HUDEP-2 (cell line): ENCODE measurements at regions not wholly inside any gene's neighbourhood (a gene's known extent, or its start where the extent isn't known, plus 50 kb on each side); places are given as distances from the start of the nearest gene placed in this dataset.
A peak's percentile ranks its signal among the peaks of the same experiment; 100 is the strongest.
"Not testable (repeated sequence)": the region's sequence is repeated elsewhere in the genome, so short reads cannot be mapped to it uniquely, and the experiment has no call there.

Experiments used
- DNase-seq, 76 experiments: peaks; one replicate each; lab custom pipeline; 2025; ENCODE audit not compliant: unreplicated experiment in 76 of 76; lab: John Stamatoyannopoulos, UW

DNA sequence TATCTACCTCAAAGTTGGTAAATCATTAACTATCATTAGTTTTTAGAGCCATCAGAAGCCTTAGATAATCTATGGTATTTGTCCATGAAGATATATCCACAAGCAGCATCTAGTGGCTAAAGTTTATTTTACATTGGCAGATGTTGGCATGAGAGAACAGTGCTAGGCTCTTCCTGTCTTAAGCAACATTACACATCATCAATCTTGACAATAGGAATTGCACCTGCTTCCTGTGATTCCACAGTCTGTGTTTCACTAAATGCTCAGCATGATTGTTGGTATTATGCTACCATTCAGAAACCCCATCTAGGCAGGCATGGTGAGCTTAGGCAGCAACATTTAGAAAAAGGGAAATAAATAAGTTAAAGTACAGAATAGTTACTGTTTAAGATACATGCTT lies 246.6 kb downstream of the SLCO4C1 start:
- DNase-seq, result no peak

DNA sequence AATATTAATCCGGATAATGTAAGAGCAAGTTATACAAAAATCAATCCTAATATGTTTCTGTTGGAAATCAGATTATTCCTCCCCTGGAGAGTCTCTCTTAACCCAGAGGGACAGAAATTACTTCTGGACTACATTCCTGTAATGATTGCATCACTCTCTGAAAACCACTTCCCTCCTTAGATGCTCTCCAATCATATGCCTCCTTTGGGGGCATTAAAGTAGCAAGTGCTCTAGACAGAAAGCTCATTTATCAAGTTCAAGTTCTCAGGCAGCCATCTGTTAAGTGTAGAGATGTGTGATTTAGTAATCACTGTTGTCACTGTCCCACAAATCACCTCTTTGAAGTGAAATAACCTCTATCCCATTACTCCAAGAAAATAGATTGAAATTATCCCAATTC lies 247.1 kb downstream of the SLCO4C1 start:
- no peak for DNase-seq

DNA sequence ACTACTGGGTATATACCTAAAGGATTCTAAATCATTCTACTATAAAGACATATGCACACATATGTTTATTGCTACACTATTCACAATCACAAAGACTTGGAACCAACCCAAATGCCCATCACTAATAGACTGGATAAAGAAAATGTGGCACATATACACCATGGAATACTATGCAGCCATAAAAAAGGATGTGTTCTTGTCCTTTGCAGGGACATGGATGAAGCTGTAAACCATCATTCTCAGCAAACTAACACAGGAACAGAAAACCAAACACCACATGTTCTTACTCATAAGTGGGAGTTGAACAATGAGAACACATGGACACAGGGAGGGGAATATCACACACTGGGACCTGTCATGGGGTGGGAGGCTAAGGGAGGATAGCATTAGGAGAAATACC lies 249.0 kb downstream of the SLCO4C1 start:
- not testable (repeated sequence) for DNase-seq

- DNase-seq, result no peak
Observed at GRCh38 chr5:102040326-102040725, 255.8 kb downstream of the SLCO4C1 start.

DNA sequence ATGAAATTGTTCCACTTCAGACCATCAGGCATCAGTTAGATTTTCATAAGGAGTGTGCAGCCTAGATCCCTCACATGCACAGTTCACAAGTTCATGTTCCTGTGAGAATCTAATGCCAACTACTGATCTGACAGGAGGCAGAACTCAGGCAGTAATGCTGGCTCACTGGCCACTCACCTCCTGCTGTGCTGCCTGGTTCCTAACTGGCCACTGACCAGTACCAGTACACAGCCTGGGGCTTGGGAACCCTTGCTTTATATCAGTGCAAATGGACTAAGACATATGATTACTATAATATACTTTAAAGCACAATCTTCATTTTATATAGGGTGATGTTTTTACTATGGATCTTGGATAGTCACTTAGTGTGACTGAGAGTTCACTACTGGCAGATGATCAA lies 259.2 kb downstream of the SLCO4C1 start:
- no peak for DNase-seq

DNA sequence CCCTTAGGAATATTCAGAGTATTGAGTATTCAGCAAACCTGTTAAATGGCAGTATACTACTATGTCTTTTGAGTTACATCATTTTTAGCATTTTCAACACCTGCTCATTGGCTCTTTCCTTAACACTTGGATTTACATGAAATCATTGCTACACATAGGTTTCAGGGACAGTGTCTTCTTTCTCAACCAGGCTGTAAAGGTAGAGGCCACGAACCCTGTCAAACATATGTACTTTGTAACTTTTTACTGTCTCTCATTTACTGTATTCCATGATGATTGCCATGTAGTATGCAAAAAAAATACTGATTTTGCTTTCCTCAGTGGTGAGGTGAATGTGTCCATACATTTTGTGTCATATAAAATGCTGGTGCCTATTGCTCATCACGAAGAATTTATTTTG lies 264.4 kb downstream of the SLCO4C1 start:
- DNase-seq, result no peak

DNA sequence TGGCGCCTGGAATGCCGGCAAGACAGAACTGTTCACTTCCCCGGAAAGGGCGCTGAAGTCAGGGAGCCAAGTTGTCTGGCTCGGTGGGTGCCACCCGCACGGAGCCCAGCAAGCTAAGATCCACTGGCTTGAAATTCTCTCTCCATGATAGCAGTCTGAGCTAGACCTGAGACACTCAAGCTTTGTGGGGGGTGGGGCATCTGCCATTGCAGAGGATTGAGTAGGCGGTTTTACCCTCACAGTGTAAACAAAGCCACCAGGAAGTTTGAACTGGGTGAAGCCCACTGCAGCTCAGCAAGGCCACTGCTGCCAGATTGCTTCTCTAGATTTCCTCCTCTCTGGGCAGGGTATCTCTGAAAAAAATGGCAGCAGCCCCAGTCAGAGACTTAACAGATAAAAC lies 277.4 kb downstream of the SLCO4C1 start:
- DNase-seq, result no peak

- no peak for DNase-seq
Observed at GRCh38 chr5:102018279-102018678, 277.8 kb downstream of the SLCO4C1 start.

GRCh38 chr5:102014371-102014770 lies 281.7 kb downstream of the SLCO4C1 start:
- no peak for DNase-seq

DNA sequence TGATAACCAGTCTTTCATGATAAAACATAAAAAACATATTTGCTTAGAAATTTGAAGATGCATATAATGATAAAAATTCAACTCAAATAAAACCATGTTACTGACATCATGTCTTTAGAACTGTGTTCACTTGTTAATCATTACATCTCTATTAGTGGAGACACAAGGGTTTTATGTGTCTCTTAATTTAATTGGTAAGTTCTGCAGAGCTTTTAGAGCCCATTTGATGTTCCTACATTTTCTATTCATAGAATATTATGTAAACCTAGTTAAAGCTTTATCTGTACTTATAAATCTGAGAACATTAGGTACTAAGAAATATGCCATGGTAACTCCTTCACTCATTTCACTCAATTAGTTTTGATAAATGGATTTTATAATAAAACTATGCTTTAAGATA lies 285.4 kb downstream of the SLCO4C1 start:
- DNase-seq, result no peak

- no peak for DNase-seq
Observed at GRCh38 chr5:101997235-101997634, 298.8 kb downstream of the SLCO4C1 start.

DNA sequence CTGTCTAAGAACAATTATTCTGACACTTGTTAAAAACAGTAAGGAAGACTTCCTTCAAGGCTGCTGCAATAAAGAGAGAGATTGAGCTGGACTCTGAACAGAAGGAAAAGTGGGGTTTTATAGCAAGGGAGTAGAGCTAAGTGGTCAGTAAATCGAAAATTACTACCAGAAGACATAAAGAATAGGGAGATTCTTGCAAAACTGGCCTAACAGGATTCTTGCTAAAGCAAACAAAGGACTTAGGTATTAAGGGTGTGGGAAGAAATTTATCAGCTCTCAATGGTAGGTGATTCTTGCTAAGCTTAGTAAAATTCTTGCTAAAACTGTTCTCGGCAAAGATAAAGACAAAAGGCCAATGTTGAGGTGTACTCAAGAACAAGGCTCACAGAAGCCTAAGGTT lies 300.5 kb downstream of the SLCO4C1 start:
- no peak for DNase-seq

DNA sequence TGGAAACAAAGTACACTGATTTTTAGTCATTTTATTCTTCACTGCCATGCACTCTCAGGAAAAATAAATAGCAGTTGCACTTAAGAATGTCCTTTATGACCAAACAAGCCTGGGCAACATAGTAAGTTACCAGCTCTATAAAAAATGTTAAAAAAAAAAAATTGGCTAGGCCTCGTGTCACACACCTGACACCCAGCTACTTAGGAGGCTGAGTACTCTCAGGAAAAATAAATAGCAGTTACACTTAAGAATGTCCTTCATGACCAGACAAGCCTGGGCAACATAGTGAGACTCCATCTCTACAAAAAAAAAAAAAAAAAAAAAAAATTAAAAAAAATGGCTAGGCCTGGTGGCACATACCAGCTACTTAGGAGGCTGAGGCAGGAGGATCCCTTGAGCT lies 304.6 kb downstream of the SLCO4C1 start:
- DNase-seq, result no peak

DNA sequence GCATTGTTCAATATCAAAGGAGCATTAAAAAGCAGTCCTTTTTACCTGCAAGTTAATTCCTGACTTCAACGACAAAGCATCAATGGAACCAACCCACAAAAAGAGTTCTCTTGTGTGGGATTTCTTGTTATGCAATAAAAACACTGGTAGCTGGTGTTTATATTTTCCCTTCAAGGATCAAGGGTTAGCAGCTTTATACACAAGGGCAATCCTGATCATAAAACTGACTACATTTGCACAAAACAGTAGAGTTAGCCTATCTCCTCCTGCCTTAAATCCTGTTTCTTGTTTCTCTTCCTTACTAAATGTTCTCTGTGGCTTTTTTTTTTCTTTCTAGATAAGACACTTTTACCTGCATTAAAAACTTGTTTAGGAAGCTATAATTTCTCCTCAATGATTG lies 306.4 kb downstream of the SLCO4C1 start:
- DNase-seq, result no peak

DNA sequence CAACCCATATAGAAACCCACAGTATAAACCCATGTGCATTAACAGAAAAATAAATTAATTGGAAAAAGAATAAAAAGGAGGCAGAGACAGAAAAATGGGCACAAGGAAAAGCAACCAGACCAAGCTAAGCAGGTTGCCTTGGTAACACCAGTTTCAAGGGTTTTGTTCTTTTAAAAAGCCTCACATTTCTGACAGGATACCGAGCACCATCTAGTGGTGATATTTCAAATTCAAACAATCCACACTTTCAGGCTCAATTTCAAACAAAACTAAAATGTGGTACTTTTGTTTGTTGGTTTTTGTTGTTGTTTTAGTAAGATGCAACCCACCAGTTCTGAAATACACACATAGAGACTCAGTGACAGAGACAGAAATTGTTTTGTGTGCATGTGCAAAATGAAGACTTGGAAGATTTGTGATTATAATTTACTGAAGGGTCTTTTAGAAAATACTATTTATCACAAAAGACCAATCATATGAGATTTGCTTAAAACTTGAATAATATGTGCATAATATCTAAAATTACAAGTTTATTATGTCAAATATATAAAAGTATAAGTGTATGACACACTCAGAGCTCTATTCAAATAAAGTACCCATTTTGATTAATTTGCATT lies 318.2 kb downstream of the SLCO4C1 start:
- DNase-seq, result peak in 19 of 76 experiments; percentile 0 to 46 (median 7)

DNA sequence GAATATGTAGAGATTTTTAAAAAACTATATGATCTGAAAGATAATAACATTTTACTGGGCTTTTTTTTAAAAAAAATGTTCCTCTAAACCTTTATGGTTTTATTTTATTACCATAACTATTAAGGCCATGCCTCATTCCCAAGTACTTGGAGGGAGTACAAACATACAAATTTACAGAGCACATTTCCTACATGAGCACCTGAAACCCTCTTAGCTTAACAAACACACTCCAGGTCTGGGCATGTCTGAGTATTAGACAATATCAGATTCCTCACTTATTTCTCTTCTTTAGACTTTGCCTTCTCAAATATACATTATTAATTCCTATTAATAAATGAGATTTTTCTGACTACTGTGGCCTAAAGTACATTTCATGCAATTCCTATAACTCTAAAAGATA lies 319.2 kb downstream of the SLCO4C1 start:
- DNase-seq, result no peak

DNA sequence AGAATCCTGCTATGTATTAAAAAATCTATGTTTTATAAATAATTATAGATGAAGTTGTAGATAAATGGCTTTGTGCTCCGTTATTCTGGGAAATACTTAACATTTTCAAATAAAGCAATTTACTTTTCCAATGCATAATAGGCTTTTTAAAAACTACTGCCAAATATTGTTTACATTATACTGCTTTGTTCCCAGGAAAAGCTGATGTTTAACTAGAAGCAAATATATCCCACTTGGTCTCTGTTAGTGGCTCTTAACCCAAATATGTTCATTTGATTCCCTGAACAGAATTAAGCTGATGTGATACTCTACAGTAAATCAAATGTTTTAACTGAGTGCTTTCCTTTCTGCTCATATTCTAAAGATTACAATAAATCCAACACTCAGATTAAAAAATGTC lies 326.3 kb downstream of the SLCO4C1 start:
- no peak for DNase-seq

- no peak for DNase-seq
Observed at GRCh38 chr5:101966476-101966875, 329.6 kb downstream of the SLCO4C1 start.

DNA sequence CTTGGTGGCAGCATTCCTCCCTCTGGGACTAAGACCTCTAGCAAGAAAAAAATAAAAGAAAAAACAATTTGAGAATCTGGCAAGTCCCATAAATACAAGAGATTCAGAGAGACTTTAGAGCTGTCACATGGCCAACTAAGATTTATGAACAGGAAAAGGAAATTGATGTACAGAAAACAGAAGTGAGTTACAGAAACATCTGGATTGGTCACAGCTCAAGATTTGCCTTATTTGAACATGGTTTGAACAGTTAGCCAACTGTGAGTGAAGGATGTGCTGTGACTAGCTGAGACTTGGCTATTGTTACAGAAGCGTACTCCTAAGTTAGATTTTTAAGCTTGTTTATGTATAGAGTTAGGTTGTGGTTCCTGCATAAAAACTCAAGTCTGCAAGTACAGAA lies 340.2 kb downstream of the SLCO4C1 start:
- DNase-seq, result no peak

DNA sequence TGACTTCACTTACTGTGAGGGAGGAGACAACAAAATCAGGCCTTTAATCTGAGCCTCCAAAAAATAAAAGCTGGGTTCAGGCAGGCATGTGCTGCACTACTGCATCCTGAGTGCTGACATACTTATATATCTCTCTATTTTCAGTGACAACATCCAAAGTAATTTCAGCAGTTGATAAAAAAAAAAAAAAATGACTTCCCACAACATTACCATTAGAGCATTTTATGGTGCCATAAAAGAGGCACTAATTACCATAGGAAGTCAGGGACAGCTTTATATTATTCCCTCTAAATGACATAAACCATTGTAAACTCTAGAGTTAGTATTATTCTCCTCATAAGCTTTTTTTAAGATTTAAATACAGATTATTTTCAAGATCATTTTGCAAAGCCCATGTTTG lies 346.1 kb downstream of the SLCO4C1 start:
- DNase-seq, result no peak

- DNase-seq, result no peak
Observed at GRCh38 chr5:101948615-101949014, 347.5 kb downstream of the SLCO4C1 start.

- DNase-seq, result no peak
Observed at GRCh38 chr5:101943784-101944183, 352.3 kb downstream of the SLCO4C1 start.

DNA sequence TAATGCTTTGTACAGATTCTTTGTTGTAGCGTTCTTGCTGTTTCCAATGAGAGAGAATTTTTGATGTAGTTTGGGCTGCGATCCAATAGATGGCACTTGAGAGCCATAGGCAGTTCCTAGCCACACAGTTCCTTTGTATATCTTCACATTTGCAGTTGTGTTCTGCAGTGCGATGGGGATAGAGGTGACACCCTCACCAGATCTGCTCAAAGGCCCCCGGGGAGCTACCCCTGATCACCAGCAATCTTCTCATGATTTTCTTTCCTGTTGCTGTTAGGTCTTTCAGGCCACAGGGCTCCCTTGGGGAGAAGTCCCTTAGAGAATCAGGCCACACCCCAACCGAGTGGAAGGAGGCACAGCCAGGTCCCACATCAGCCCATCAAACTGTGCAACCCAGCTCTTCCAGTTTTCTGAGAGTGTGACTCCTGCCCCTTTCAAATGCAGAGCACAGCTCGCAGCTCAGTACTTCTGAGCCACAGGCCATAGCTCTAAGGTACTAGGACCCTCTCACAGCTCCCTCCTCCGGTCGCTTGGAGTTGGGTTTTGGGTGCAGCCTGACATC lies 353.7 kb downstream of the SLCO4C1 start:
- DNase-seq, result peak in 16 of 76 experiments; percentile 0 to 27 (median 9)
